HepG2 (cell line): ENCODE measurements at regions not wholly inside any gene's neighbourhood (a gene's known extent, or its start where the extent isn't known, plus 50 kb on each side); places are given as distances from the start of the nearest gene placed in this dataset.

Source experiments
- CREM ChIP-seq, 2 experiments: sonication (generic) in 1 of 2; formaldehyde crosslinking in 1 of 2; IDR thresholded peaks; 2 replicates each; pipeline versions ENCODE4 v1.4.0 to v1.6.1; 2016 to 2020; ENCODE audit warnings: antibody characterized with exemption in 1 of 2, mild to moderate bottlenecking in 1 of 2, missing genetic modification reagents in 1 of 2
- CTCF ChIP-seq: sonication (generic); formaldehyde crosslinking; IDR thresholded peaks from 2 replicates; pipeline ENCODE4 v1.5.0; 2020; ENCODE audit warnings: mild to moderate bottlenecking, missing genetic modification reagents, moderate library complexity
- MAFK ChIP-seq, 2 experiments: IDR thresholded peaks in 1 of 2; conservative IDR thresholded peaks in 1 of 2; 2 replicates each; pipeline ENCODE4 v1.6.1; 2011; ENCODE audit warnings: improper control_type of control experiment in 2 of 2, low read length in 2 of 2
- PBX3 ChIP-seq: sonication (generic); formaldehyde crosslinking; IDR thresholded peaks from 2 replicates; pipeline ENCODE4 v1.8.1; 2023; ENCODE audit warnings: missing genetic modification reagents, inconsistent platforms, borderline replicate concordance
- PHF5A ChIP-seq: IDR thresholded peaks from one replicate; pipeline ENCODE4 v1.6.1; 2018; ENCODE audit warnings: low read depth, missing genetic modification reagents; ENCODE audit not compliant: unreplicated experiment
- SPEN ChIP-seq: sonication (generic); formaldehyde crosslinking; IDR thresholded peaks from 2 replicates; pipeline ENCODE4 v1.5.1; 2020; ENCODE audit warnings: low read depth, mild to moderate bottlenecking, missing genetic modification reagents
- ZNF121 ChIP-seq: sonication (generic); formaldehyde crosslinking; IDR thresholded peaks from 2 replicates; pipeline ENCODE4 v1.5.0; 2020; ENCODE audit warnings: mild to moderate bottlenecking, missing genetic modification reagents
- ZNF567 ChIP-seq: sonication (generic); formaldehyde crosslinking; IDR thresholded peaks from 2 replicates; pipeline ENCODE4 v1.8.1; 2023; ENCODE audit warnings: mild to moderate bottlenecking, missing genetic modification reagents, borderline replicate concordance

GRCh38 chr18:60984510-60984909 lies 348.7 kb upstream of the CDH20 start:
- TF ChIP-seq CTCF (CRISPR knock-in tag) (no peak), MAFK (conservative IDR thresholded peaks at IDR 0.05 in 1 of 2, IDR thresholded peaks at IDR 0.05 in 1 of 2; ENCODE audit: low read length in 2 of 2) (no peak), SPEN (CRISPR knock-in tag) (no peak), PBX3 (CRISPR knock-in tag) (no peak), CREM (IDR thresholded peaks at IDR 0.05) (no peak), CREM (CRISPR knock-in tag; IDR thresholded peaks at IDR 0.05) (no peak), ZNF121 (CRISPR knock-in tag) (no peak), ZNF567 (CRISPR knock-in tag) (no peak), PHF5A (CRISPR knock-in tag) (no peak)
